Activated naive CD8-positive, alpha-beta T cell treated with anti-CD3 and anti-CD28 coated beads, Interleukin-2, amount 50 U/mL, for 24 hours (primary cell): ENCODE measurements at regions not wholly inside any gene's neighbourhood (a gene's known extent, or its start where the extent isn't known, plus 50 kb on each side); places are given as distances from the start of the nearest gene placed in this dataset.

Experiments used
- ATAC-seq: fragments of 150-1000 bp; cut with Tn5 transposase; one replicate; pipeline ENCODE4 v1.10.0; 2021
- DNase-seq: peaks from one replicate; pipeline ENCODE4 v3.0.0; 2021
- H3K27ac Mint-ChIP-seq: one replicate; pipeline ENCODE4 v1.8.0; 2021; ENCODE audit warnings: mild to moderate bottlenecking, mixed read lengths
- H3K27me3 Mint-ChIP-seq: one replicate; pipeline ENCODE4 v1.8.0; 2021; ENCODE audit warnings: mixed read lengths
- H3K36me3 Mint-ChIP-seq: one replicate; pipeline ENCODE4 v1.8.0; 2021; ENCODE audit warnings: low read depth, mixed read lengths
- H3K4me1 Mint-ChIP-seq: one replicate; pipeline ENCODE4 v1.8.0; 2021; ENCODE audit warnings: mixed read lengths
- H3K4me3 Mint-ChIP-seq: one replicate; pipeline ENCODE4 v1.8.0; 2021; ENCODE audit warnings: mild to moderate bottlenecking, moderate library complexity, mixed read lengths
- H3K9me3 Mint-ChIP-seq: one replicate; pipeline ENCODE4 v1.8.0; 2021; ENCODE audit warnings: mixed read lengths

- Mint-ChIP-seq H3K27me3 (no peaks in the 10 kb centered on the region), H3K27ac (no peak overlapping the region), H3K4me3 (no peak overlapping the region), H3K36me3 (no peaks in the 10 kb centered on the region), H3K9me3 (no peaks in the 10 kb centered on the region), H3K4me1 (no peaks in the 10 kb centered on the region)
- no peak for DNase-seq
- ATAC-seq: no peak
Measured at GRCh38 chr17:77299256-77300015, 158.7 kb downstream of the SEC14L1 start.

GRCh38 chr17:77300016-77300686 is 159.4 kb downstream of the SEC14L1 start:
- Mint-ChIP-seq H3K27me3 (no peaks in the 10 kb centered on the region), H3K36me3 (no peaks in the 10 kb centered on the region), H3K9me3 (no peaks in the 10 kb centered on the region), H3K4me1 (peaks cover 3% of the 10 kb centered on the region), H3K4me3 (no peak overlapping the region), H3K27ac (no peak overlapping the region)
- no peak for ATAC-seq
- no peak for DNase-seq

GRCh38 chr17:77301694-77302266 is 161.0 kb downstream of the SEC14L1 start:
- Mint-ChIP-seq H3K27ac (no peak overlapping the region), H3K9me3 (no peaks in the 10 kb centered on the region), H3K27me3 (no peaks in the 10 kb centered on the region), H3K36me3 (no peaks in the 10 kb centered on the region), H3K4me1 (peaks cover 3% of the 10 kb centered on the region), H3K4me3 (no peak overlapping the region)
- ATAC-seq: no peak
- DNase-seq: no peak

- DNase-seq: no peak
- Mint-ChIP-seq H3K27me3 (no peaks in the 10 kb centered on the region), H3K27ac (no peak overlapping the region), H3K9me3 (no peaks in the 10 kb centered on the region), H3K4me1 (peaks cover 3% of the 10 kb centered on the region), H3K36me3 (no peaks in the 10 kb centered on the region), H3K4me3 (no peak overlapping the region)
- ATAC-seq: no peak
Measured at GRCh38 chr17:77302682-77303081, 161.9 kb downstream of the SEC14L1 start.

GRCh38 chr17:77303620-77304019 is 162.9 kb downstream of the SEC14L1 start:
- no peaks in the 10 kb centered on the region for H3K9me3 Mint-ChIP-seq
- no peak overlapping the region for H3K4me3 Mint-ChIP-seq
- H3K36me3 Mint-ChIP-seq: no peaks in the 10 kb centered on the region
- H3K27ac Mint-ChIP-seq: no peak overlapping the region
- ATAC-seq (no peak), DNase-seq (no peak)
- H3K4me1 Mint-ChIP-seq: peaks cover 3% of the 10 kb centered on the region
- H3K27me3 Mint-ChIP-seq: no peaks in the 10 kb centered on the region

GRCh38 chr17:77304051-77304745 is 163.4 kb downstream of the SEC14L1 start:
- Mint-ChIP-seq H3K4me1 (peaks cover 3% of the 10 kb centered on the region), H3K4me3 (no peak overlapping the region), H3K9me3 (no peaks in the 10 kb centered on the region), H3K27me3 (no peaks in the 10 kb centered on the region), H3K27ac (no peak overlapping the region), H3K36me3 (no peaks in the 10 kb centered on the region)
- ATAC-seq (no peak), DNase-seq (no peak)

- ATAC-seq (no peak), DNase-seq (no peak)
- H3K9me3 Mint-ChIP-seq: no peaks in the 10 kb centered on the region
- H3K4me1 Mint-ChIP-seq: peaks cover 3% of the 10 kb centered on the region
- no peaks in the 10 kb centered on the region for H3K27me3 Mint-ChIP-seq
- H3K27ac Mint-ChIP-seq: no peak overlapping the region
- no peak overlapping the region for H3K4me3 Mint-ChIP-seq
- H3K36me3 Mint-ChIP-seq: no peaks in the 10 kb centered on the region
Measured at GRCh38 chr17:77304746-77305473, 164.1 kb downstream of the SEC14L1 start.

- H3K27ac Mint-ChIP-seq: no peak overlapping the region
- peaks cover 3% of the 10 kb centered on the region for H3K4me1 Mint-ChIP-seq
Measured at GRCh38 chr17:77306048-77306789, 165.4 kb downstream of the SEC14L1 start.

GRCh38 chr17:77306790-77307478 is 166.2 kb downstream of the SEC14L1 start:
- Mint-ChIP-seq H3K27ac (no peak overlapping the region), H3K4me3 (no peak overlapping the region), H3K9me3 (no peaks in the 10 kb centered on the region), H3K36me3 (no peaks in the 10 kb centered on the region), H3K4me1 (peaks cover 3% of the 10 kb centered on the region), H3K27me3 (no peaks in the 10 kb centered on the region)
- DNase-seq: no peak
- no peak for ATAC-seq

More at GRCh38 chr17:77306048-77306789, 165.4 kb downstream of the SEC14L1 start:
- ATAC-seq (no peak), DNase-seq (no peak)
- Mint-ChIP-seq H3K9me3 (no peaks in the 10 kb centered on the region), H3K36me3 (no peaks in the 10 kb centered on the region), H3K4me3 (no peak overlapping the region), H3K27me3 (no peaks in the 10 kb centered on the region)

GRCh38 chr17:77307479-77308198 is 166.9 kb downstream of the SEC14L1 start:
- no peak overlapping the region for H3K27ac Mint-ChIP-seq
- ATAC-seq (no peak), DNase-seq (no peak)
- H3K4me3 Mint-ChIP-seq: no peak overlapping the region
- no peaks in the 10 kb centered on the region for H3K9me3 Mint-ChIP-seq
- peaks cover 3% of the 10 kb centered on the region for H3K4me1 Mint-ChIP-seq
- no peaks in the 10 kb centered on the region for H3K36me3 Mint-ChIP-seq
- no peaks in the 10 kb centered on the region for H3K27me3 Mint-ChIP-seq

- DNase-seq: no peak
- Mint-ChIP-seq H3K27me3 (no peaks in the 10 kb centered on the region), H3K27ac (no peak overlapping the region), H3K4me3 (no peak overlapping the region), H3K4me1 (peaks cover 3% of the 10 kb centered on the region), H3K9me3 (no peaks in the 10 kb centered on the region), H3K36me3 (no peaks in the 10 kb centered on the region)
- ATAC-seq: no peak
Measured at GRCh38 chr17:77308861-77309726, 168.3 kb downstream of the SEC14L1 start.

- Mint-ChIP-seq H3K9me3 (no peaks in the 10 kb centered on the region), H3K4me1 (no peaks in the 10 kb centered on the region), H3K36me3 (no peaks in the 10 kb centered on the region), H3K4me3 (no peak overlapping the region), H3K27ac (no peak overlapping the region), H3K27me3 (no peaks in the 10 kb centered on the region)
- DNase-seq (no peak), ATAC-seq (no peak)
Measured at GRCh38 chr17:77310336-77310735, 169.6 kb downstream of the SEC14L1 start.
